ENCODE measurements at regions not wholly inside any gene's neighbourhood (a gene's known extent, or its start where the extent isn't known, plus 50 kb on each side); places are given as distances from the start of the nearest gene placed in this dataset.

DNA sequence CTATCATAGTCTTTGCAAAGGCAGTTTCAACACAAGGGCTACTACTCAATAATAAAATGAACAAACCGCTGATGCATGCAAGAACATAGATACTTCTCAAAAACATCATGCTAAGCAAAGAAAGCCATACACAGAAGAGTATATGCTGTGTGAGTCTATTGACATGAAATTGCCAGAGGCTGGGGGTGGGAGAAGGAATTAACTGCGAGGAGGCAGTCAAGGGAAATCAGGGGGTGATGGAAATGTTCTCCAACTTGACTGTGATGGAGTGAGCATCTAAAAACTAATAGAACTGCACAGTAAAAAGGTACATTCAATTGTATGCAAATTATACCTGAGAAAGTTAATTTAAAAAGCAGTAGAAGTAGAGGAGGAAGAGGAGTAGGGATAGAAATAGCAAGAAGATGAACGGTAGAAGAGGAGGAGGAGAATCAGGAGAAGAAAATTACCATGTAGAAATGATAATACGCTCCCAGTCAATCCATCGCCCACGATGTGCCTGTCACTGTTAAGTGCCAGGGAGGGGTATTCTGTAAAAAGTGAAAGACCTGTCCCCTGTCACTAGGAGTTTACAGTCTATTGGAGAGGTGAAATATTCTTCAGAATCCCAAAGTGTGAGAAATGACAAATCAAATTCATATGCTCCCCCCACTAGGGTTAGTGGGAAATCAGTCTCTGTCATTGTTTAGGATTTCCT is 90.3 kb downstream of the B3GNT2 start:
- TF ChIP-seq EGR1 (IDR thresholded peaks at IDR 0.05) (no peak), RAD21 (IDR thresholded peaks at IDR 0.05; ENCODE audit: low read depth) (no peak), TAF1 (IDR thresholded peaks at IDR 0.05; ENCODE audit: low read depth) (no peak)

DNA sequence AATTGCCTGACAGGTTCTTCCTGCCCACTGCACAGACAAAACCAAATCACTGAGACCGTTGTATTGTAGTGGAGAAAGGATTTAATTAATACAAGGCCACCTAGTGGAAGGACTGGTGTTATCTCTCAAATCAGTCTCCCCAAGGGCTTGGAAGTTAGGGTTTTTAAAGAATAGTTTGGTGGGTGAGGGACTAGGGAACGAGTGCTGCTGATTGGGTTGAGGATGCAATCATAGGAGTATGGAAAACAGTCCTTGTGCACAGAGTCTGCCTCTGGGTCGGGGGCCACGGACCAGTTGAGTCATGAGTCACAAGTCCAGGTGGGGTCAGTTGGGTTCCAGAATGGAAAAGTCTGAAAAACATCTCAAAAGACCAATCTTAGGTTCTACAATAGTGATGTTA is 89.1 kb downstream of the B3GNT2 start:
- TF ChIP-seq TCF12 (IDR thresholded peaks at IDR 0.05; ENCODE audit: low read depth) = no peak
- no peak for TF ChIP-seq TEAD4 (IDR thresholded peaks at IDR 0.05)
- no peak for TF ChIP-seq EGR1 (IDR thresholded peaks at IDR 0.05)
- TF ChIP-seq, protein P1, sequence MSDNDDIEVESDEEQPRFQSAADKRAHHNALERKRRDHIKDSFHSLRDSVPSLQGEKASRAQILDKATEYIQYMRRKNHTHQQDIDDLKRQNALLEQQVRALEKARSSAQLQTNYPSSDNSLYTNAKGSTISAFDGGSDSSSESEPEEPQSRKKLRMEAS (IDR thresholded peaks at IDR 0.05) = no peak
- no peak for TF ChIP-seq TAF1 (IDR thresholded peaks at IDR 0.05; ENCODE audit: low read depth)
- no peak for TF ChIP-seq ZBTB7A (IDR thresholded peaks at IDR 0.05; ENCODE audit: low read depth)
- TF ChIP-seq RAD21 (IDR thresholded peaks at IDR 0.05; ENCODE audit: low read depth) = no peak
- TF ChIP-seq, protein P2, sequence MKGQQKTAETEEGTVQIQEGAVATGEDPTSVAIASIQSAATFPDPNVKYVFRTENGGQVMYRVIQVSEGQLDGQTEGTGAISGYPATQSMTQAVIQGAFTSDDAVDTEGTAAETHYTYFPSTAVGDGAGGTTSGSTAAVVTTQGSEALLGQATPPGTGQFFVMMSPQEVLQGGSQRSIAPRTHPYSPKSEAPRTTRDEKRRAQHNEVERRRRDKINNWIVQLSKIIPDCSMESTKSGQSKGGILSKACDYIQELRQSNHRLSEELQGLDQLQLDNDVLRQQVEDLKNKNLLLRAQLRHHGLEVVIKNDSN (IDR thresholded peaks at IDR 0.05) = no peak
- no peak for TF ChIP-seq EP300 (IDR thresholded peaks at IDR 0.05; ENCODE audit: borderline replicate concordance)
- TF ChIP-seq, protein P3, sequence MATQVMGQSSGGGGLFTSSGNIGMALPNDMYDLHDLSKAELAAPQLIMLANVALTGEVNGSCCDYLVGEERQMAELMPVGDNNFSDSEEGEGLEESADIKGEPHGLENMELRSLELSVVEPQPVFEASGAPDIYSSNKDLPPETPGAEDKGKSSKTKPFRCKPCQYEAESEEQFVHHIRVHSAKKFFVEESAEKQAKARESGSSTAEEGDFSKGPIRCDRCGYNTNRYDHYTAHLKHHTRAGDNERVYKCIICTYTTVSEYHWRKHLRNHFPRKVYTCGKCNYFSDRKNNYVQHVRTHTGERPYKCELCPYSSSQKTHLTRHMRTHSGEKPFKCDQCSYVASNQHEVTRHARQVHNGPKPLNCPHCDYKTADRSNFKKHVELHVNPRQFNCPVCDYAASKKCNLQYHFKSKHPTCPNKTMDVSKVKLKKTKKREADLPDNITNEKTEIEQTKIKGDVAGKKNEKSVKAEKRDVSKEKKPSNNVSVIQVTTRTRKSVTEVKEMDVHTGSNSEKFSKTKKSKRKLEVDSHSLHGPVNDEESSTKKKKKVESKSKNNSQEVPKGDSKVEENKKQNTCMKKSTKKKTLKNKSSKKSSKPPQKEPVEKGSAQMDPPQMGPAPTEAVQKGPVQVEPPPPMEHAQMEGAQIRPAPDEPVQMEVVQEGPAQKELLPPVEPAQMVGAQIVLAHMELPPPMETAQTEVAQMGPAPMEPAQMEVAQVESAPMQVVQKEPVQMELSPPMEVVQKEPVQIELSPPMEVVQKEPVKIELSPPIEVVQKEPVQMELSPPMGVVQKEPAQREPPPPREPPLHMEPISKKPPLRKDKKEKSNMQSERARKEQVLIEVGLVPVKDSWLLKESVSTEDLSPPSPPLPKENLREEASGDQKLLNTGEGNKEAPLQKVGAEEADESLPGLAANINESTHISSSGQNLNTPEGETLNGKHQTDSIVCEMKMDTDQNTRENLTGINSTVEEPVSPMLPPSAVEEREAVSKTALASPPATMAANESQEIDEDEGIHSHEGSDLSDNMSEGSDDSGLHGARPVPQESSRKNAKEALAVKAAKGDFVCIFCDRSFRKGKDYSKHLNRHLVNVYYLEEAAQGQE (IDR thresholded peaks at IDR 0.05; ENCODE audit: low read depth) = no peak
- TF ChIP-seq FOXM1 (IDR thresholded peaks at IDR 0.05; ENCODE audit: borderline replicate concordance, low read depth) = no peak
- no peak for TF ChIP-seq CREB1 (IDR thresholded peaks at IDR 0.05; ENCODE audit: low read depth)
- TF ChIP-seq NFIC (IDR thresholded peaks at IDR 0.05) = no peak
- TF ChIP-seq YY1 (IDR thresholded peaks at IDR 0.05; ENCODE audit: low read depth) = no peak
- TF ChIP-seq CEBPB (IDR thresholded peaks at IDR 0.05) = no peak

GRCh38 chr2:62284471-62284870 is 88.6 kb downstream of the B3GNT2 start:
- no peak for TF ChIP-seq NFIC (IDR thresholded peaks at IDR 0.05)
- TF ChIP-seq, protein P3 (IDR thresholded peaks at IDR 0.05; ENCODE audit: low read depth) = no peak
- TF ChIP-seq, protein P1 (IDR thresholded peaks at IDR 0.05) = no peak
- TF ChIP-seq EP300 (IDR thresholded peaks at IDR 0.05; ENCODE audit: borderline replicate concordance) = no peak
- no peak for TF ChIP-seq TAF1 (IDR thresholded peaks at IDR 0.05; ENCODE audit: low read depth)
- TF ChIP-seq EGR1 (IDR thresholded peaks at IDR 0.05) = no peak

GRCh38 chr2:62283147-62283546 is 87.2 kb downstream of the B3GNT2 start:
- TF ChIP-seq ZBTB7A (IDR thresholded peaks at IDR 0.05; ENCODE audit: low read depth) = no peak
- no peak for TF ChIP-seq CREB1 (IDR thresholded peaks at IDR 0.05; ENCODE audit: low read depth)
- no peak for TF ChIP-seq CEBPB (IDR thresholded peaks at IDR 0.05)
- TF ChIP-seq, protein P1 (IDR thresholded peaks at IDR 0.05) = no peak
- TF ChIP-seq EGR1 (IDR thresholded peaks at IDR 0.05) = no peak
- TF ChIP-seq, protein P3 (IDR thresholded peaks at IDR 0.05; ENCODE audit: low read depth) = no peak
- TF ChIP-seq EP300 (IDR thresholded peaks at IDR 0.05; ENCODE audit: borderline replicate concordance) = no peak
- TF ChIP-seq FOXM1 (IDR thresholded peaks at IDR 0.05; ENCODE audit: borderline replicate concordance, low read depth) = no peak
- TF ChIP-seq YY1 (IDR thresholded peaks at IDR 0.05; ENCODE audit: low read depth) = no peak
- TF ChIP-seq TEAD4 (IDR thresholded peaks at IDR 0.05) = no peak
- no peak for TF ChIP-seq RAD21 (IDR thresholded peaks at IDR 0.05; ENCODE audit: low read depth)
- no peak for TF ChIP-seq NFIC (IDR thresholded peaks at IDR 0.05)

DNA sequence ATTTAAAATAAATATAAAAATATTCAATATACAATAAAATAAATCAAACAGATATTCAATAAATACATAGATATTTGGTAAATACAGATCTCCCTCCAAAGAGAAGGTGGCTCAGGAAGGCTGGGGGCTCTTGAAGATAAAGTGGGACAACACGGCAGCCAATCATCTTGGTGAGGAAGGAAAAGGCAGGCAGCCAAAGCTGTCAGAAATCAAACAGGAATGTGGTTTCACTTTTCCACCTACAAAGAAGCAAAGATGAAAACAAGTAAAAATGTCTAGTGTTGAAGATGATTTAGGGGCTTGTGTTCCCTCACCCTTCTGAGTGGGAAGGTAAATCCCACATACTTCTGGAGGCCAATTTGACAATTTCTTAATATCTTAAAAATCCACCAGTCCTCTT is 85.7 kb downstream of the B3GNT2 start:
- TF ChIP-seq RAD21 (IDR thresholded peaks at IDR 0.05; ENCODE audit: low read depth) (no peak), FOXM1 (IDR thresholded peaks at IDR 0.05; ENCODE audit: borderline replicate concordance, low read depth) (no peak), TAF1 (IDR thresholded peaks at IDR 0.05; ENCODE audit: low read depth) (no peak), EGR1 (IDR thresholded peaks at IDR 0.05) (no peak), TCF12 (IDR thresholded peaks at IDR 0.05; ENCODE audit: low read depth) (no peak), ZBTB7A (IDR thresholded peaks at IDR 0.05; ENCODE audit: low read depth) (no peak), EP300 (IDR thresholded peaks at IDR 0.05; ENCODE audit: borderline replicate concordance) (no peak), NFIC (IDR thresholded peaks at IDR 0.05) (no peak)
- TF ChIP-seq, protein P2 (IDR thresholded peaks at IDR 0.05) = no peak
